Right lung (tissue), 2 donors: ENCODE measurements at regions not wholly inside any gene's neighbourhood (a gene's known extent, or its start where the extent isn't known, plus 50 kb on each side); places are given as distances from the start of the nearest gene placed in this dataset.

Experiments
- DNase-seq, 2 donors: peaks; one replicate each; pipeline ENCODE4 v3.0.0-alpha.2; 2013

- no peak for DNase-seq
Observed at GRCh38 chr5:167530548-167530947, 760.9 kb upstream of the WWC1 start.

- no peak for DNase-seq
Observed at GRCh38 chr5:167533814-167534795, 757.3 kb upstream of the WWC1 start.

- no peak for DNase-seq
Observed at GRCh38 chr5:167539747-167540146, 751.7 kb upstream of the WWC1 start.

GRCh38 chr5:167546270-167546669 is 745.2 kb upstream of the WWC1 start:
- no peak for DNase-seq

- DNase-seq, result no peak
Observed at GRCh38 chr5:167552356-167552755, 739.1 kb upstream of the WWC1 start.

- no peak for DNase-seq
Observed at GRCh38 chr5:167553511-167553910, 737.9 kb upstream of the WWC1 start.

- no peak for DNase-seq
Observed at GRCh38 chr5:167554564-167555290, 736.7 kb upstream of the WWC1 start.

- DNase-seq, result no peak
Observed at GRCh38 chr5:167555565-167556166, 735.8 kb upstream of the WWC1 start.

GRCh38 chr5:167557359-167557758 is 734.1 kb upstream of the WWC1 start:
- DNase-seq, result no peak

GRCh38 chr5:167561796-167562195 is 729.6 kb upstream of the WWC1 start:
- DNase-seq, result no peak

- DNase-seq, result no peak
Observed at GRCh38 chr5:167564275-167564674, 727.2 kb upstream of the WWC1 start.

- DNase-seq, result no peak
Observed at GRCh38 chr5:167565189-167565954, 726.1 kb upstream of the WWC1 start.

- no peak for DNase-seq
Observed at GRCh38 chr5:167570431-167570830, 721.0 kb upstream of the WWC1 start.

- DNase-seq, result no peak
Observed at GRCh38 chr5:167571824-167572223, 719.6 kb upstream of the WWC1 start.

- peak; percentile 55 to 68 for DNase-seq
Observed at GRCh38 chr5:167573370-167574127, 717.9 kb upstream of the WWC1 start.

GRCh38 chr5:167574464-167574863 is 717.0 kb upstream of the WWC1 start:
- no peak for DNase-seq

- no peak for DNase-seq
Observed at GRCh38 chr5:167575330-167575729, 716.1 kb upstream of the WWC1 start.

GRCh38 chr5:167576126-167576525 is 715.3 kb upstream of the WWC1 start:
- DNase-seq, result no peak

- DNase-seq, result no peak
Observed at GRCh38 chr5:167576897-167577296, 714.5 kb upstream of the WWC1 start.

- no peak for DNase-seq
Observed at GRCh38 chr5:167577616-167578015, 713.8 kb upstream of the WWC1 start.
